GM21723 (cell line): ENCODE measurements at regions not wholly inside any gene's neighbourhood (a gene's known extent, or its start where the extent isn't known, plus 50 kb on each side); places are given as distances from the start of the nearest gene placed in this dataset.

Experiments used
- ATAC-seq: cut with Tn5 transposase; IDR thresholded peaks from one replicate; pipeline ENCODE4 v1.9.1; 2021; ENCODE audit warnings: mild to moderate bottlenecking, moderate library complexity; ENCODE audit not compliant: unreplicated experiment

DNA sequence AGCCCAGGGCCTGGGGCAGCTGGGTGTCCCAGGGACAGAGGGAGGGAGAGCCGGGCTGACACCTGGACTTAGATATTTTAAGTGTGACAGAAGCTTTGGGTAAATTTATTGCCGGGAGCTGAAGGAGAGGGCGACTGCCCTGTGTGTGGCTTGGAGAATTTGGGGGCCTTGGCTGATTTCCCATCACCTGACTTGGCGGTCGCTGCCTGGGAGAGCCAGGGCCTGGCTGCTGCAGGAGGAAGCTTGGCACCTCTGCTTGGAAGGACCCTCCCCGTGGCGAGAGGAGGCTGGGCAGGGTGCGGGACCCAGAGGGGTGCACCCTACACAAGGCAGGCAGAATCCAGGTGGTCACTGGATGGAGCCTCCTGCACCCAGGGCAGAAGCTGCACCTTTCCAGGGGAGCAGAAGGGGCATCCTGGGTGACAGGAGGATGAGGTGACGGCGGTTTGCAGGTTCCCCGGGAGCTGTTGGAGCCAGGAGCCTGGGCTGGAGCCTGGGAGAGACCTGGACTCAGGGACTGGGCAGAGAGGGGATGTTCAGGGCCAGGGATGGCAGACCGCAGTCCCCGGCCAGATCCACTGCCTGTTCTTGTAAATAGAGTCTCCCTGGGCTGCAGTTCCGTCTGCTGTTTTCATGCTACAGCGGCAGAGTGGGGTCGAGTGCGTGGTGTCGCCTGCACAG, 72.0 kb downstream of the RGS12 start:
- no peak for ATAC-seq

DNA sequence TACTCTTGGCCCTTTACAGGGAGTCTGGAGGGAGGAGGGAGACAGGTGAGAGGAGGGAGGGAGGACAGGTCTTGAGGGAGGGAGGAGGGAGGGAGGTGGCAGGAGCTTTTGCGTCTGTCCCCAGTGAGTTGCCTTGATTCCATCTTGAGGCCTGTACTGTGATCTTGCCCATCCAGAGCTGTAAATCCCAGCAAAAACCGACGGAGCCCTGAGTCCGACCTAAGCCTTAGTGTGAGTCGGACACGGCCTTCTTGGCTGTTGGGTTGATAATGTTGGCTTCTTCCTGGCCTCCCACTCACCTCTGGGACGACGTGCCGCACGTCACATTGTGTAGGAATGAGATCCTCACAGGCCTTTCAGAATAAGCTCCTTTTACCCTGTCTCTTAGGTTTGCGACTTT, 72.5 kb downstream of the RGS12 start:
- ATAC-seq, result no peak

DNA sequence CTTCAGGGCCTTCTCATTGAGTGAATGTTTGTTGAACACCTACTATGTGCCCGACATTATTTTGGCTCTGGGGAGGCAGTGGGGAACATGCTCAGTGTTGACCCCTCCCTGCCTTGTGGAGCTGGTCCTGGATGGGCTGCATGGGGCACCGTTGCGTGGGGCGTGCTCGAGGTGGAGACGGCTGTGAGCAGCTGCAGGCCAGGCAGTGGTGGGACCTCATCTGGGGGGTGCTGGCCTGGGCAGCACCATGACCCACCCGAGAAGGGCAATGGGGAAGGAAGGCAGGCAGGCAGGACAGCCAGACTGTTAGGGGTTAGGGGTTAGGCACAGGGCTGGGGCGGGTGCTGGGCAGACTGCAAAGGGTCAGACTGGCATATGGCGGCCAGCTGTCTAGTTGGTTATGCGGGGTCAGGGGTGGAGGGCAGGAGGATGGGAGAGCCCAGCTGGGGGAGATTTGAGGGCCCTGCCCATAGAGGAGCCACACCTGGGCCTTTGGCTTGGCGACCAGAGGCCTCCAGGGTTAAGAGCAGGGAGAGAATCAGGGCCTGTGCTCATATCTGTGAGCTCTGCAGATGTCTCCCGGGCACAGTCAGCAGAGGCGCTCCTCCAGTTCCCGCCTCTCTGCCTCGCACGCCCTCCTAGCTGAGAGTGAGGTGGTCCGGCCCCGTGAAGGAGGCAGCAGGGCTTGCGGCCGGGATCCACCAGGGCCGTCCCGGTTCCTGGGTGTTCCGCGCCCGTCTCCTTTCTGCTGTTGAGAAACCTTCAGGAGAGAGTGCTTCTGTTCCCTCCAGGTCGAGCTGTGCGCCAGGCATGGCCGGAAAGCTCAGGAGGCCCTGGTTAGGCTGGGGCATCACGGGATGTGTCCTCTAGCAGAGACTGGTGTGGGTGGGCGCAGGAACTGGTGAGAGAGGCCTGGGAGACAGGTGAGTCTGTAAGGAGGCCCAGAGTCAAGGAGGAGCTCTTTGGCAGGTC, 73.3 kb downstream of the RGS12 start:
- ATAC-seq, result no peak

DNA sequence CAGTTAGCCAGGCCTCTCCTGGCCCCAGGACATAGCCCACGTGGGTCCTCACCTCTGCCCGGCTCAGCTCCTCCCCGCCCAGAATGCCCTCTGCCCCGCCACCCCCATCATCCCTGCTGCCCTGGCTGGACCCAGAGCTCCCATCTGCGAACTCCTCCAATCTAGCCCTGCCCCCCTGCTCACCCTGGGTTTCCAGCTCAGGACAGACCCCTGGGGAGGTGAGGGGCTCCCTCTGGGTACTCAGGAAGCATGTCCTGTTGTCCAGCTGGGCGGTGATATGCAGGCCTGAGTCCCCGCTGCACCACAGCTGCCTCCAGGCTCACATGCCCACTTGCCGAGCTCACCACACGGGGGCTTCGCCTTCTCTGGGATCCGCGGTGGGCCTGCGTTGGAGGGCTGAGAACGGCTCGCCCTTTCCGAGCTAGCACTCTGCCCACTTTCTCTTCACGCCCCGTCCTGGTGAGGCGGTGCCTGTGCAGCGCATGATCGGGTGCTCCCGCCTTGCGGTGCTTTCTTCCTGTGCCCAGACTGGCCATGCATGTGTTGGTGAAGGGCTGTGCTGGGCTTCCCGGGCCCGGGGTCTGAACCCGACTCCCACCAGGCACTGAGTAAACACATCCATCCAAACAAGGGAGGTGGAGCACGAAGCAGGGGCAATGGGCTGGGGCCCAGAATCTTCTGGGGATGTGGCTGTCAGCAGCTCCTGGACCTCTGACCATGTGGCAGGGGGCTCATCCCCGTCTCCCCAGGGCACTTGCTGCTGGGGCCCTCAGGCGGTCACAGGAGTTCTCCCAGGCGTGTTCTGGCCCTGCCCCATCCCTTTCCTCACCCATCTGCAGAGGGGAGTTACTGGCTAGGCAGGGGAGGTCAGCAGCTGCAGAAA, 74.3 kb downstream of the RGS12 start:
- ATAC-seq, result no peak

DNA sequence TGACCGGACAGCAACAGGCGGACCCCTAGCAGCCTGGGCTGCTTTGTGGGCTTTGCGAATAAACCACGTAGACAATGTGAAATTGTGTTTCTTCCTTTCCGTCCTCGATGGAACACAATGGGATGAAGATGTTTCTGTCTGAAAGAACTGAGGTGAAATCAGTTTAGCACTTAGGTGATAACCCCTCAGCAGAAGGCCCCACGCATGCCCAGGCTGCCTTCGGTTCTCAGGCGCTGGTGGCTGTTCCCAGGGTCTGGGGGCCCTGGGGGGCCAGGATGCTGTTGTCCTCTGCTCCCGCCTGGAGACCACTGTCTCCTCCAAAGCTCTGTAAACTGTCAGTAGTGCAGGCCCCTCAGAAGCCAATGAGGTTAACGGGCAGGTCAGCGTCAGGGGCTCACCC, 73.9 kb upstream of the HGFAC start:
- no peak for ATAC-seq

DNA sequence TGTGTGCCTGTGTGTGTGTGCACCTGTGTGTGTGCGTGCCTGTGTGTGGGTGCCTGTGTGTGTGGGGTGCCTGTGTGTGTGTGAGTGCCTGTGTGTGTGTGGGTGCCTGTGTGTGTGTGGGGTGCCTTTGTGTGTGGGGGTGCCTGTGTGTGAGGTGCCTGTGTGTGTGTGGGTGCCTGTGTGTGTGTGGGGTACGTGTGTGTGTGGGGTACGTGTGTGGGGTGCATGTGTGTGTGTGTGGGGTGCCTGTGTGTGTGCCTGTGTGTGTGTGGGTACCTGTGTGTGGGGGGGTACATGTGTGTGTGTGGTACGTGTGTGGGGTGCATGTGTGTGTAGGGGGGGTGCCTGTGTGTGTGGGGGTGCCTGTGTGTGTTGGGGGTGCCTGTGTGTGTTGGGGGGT, 73.4 kb upstream of the HGFAC start:
- no peak for ATAC-seq

DNA sequence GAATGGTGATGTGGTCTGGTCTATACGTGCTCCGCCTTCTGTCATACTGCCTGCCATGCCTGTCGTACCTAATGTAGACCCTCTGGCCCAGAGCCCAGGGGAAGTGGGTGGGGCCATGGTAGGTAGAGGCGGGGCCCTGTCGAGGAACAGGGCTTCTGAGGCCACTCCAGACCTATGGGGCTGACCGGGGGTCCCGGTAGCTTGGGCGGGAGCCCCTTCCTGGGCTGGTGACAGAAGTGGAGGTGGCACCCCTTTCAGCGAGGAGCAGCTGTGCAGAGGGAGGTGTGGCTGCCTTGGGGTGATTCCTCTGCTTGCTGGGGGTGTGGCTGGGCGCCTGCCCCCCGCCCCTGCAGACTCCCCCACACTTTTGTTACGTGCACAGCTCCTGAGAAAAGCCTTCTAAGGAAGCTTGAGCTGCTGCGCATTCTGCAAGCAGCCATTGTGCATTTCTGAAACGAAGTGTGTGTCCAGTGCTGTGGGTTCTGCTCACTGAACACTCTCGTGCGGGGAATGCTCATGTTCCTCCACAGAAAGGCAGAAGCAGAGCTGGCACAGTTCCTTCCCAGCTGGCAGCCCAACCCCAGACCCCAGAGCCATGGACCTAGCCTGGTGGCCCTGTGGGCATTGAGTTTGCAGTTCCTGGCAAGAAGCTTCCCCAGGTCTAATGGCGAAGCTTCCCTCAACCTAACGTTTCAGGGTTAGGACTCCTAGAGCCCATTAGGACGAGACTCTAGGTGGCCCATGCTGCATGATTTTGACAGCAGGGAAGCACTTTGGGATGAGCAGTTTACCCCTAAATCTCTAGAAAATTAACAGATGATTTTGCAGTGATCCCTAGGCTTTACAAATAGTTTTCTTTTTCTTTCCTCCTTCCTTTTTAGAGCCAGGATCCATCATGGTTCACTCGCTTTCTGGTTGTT, 72.7 kb upstream of the HGFAC start:
- no peak for ATAC-seq

DNA sequence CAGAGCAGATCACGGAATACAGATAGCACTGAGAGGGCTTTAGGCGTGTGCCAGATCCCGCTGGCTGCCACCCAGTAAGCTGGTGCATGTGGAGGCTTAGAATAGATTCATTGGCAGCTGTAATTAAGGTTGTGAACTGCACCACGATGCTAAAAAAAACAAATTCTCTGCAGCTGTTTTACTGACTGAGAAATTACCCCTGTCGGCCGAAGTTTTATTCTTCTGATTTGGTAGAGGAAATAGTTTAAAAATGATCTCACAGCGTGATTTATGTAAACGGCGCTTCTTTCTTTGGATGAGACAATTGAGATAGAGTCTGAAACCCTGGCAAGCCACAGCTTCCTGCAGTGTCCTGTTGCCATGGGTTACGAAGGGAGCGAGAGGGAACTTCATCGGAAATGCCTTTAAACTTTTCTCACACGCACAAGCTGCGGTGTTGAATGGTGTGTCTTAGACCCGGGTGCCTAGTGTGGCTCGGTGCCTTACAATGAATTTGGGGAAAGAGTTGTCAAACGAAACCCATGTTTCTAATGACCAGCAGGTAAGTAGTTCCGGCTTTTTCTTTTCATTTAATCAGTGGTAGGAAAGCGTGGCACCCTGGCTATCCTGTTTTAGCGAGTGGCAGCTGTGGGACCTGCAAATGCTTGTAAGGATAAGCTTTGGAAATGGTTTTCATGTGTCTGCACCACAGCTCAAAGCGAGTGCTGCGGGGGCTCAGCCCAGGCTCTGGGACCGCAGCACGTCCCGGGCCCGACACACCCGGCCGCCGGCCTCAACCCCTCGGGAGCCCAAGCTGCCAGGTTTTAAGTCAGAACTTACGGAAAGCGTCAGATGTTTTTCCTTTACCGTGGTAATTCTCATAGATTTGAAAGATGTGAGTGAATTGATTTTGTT, 71.7 kb upstream of the HGFAC start:
- ATAC-seq, result no peak

DNA sequence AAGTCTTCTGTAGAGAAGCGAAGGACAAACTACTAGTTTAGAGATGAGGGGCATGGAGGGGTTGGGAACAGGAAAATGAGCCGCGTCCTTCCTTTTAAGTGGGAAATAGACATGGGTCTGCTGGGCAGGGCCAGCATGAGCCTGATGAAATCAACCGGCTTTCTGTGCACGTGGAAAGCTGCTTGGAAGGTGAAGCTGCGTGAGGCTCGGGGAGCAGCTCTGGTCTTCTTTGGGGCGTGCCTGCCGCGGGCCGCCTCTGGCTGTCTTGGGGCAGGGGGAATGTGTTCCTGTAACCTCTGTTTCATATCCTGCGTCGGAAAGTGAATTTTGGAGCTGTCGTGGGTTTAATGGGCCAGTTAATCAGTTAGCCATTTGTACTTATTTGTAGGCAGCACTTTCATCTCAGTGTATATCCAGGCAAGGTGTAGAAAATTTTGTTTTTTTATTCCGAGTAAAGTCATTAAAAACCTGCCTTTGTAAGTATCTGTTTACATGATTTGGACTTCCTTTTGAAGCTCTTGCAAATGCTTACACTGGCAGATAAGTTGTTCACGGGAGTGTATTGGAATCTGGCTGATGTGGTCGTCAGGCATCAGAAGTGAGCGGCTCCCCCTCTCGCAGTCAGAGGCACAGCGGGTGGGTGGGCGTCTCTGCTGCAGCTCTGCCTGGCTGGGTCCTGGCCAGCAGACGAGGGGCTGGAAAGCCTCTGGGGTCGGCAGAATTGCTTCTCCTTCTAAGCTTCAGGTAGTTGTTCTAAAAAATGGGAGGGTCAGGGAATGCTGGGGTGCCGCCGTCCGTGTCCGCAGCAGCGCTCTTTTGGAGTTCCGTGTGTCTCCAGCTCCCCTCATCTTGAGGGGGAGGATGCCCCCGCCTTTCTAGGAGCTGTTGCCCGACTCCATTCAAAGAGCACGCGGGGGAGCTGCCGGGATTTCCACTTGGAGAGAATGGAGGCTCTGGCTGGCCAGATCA, 70.5 kb upstream of the HGFAC start:
- no peak for ATAC-seq

DNA sequence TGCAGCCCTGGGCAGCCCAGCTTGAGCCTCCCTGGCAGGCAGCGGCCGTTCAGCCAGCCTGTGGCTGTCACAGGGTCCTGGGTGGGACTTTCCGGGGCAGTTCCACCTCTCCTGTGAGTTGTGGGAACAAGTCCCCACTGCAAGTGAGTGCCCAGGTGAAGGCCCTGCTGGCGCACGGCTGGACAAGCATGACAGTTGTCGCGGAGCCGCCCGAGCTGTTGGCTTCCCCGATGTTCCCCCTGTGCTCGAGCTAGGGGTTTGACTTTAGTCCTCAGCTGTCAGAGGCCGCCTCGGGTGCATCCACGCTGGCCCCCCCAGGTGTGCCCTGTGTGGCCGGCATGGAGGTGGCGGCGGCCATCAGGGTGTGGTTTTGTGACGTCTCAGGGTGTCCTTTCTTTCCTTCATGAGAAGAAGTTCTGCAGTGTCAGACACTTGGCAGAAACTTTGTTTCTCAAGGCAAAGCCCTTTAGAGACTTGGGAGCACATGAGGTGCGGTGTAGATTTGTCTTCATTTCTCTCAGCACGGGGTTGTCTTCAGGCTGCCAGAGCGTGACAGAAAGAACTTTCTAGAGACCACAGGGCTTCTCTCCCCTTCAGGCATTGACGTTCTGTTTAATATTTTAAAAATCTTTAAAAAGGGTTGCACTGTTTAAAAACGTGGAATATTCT, 69.4 kb upstream of the HGFAC start:
- ATAC-seq, result peak; percentile 39

DNA sequence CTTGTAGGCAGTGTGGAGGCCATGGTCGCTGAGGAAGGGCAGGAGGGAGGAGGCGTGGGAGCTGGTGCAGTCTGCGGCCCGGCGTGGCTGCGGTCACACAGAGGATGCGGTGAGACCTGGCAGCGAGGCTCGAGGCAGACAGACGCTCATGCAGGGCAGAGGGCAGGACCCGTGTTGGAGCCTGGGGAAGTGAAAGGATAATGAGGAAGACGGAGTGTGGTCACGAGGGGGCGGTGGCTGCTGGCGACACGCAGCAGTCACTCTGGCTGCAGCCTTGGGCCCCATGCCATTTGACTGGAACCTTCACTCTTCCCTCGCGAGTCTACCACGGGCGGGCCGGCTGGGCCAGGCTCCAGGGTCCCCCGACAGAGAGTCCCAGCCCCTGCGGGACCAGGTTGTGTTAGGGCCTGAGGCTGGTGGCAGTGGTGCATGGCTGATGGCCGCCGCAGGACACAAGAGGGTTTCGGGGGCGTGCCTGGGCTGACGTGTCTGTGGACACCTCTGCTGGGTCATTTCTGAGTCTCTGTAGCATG, 68.8 kb upstream of the HGFAC start:
- peak; percentile 70 for ATAC-seq

DNA sequence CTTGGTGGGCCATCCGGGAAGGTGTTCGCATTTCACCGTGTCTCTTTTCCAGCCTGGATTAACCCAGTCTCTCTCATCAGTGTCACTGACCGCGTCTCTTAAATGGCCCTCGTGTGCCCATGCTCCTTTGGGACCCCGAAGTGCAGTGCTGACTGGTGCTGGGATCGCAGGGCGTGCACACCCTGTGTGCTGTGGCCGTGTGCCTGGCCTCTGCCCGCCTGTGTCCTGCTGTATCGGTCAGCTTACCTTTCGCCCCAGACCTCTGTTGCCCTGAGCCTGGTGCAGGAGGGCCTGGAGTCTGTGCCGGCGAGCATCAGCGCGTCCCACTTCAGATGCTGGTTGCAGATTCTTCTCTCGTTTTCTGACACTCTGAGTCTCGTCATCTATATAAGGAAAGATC, 68.3 kb upstream of the HGFAC start:
- no peak for ATAC-seq

DNA sequence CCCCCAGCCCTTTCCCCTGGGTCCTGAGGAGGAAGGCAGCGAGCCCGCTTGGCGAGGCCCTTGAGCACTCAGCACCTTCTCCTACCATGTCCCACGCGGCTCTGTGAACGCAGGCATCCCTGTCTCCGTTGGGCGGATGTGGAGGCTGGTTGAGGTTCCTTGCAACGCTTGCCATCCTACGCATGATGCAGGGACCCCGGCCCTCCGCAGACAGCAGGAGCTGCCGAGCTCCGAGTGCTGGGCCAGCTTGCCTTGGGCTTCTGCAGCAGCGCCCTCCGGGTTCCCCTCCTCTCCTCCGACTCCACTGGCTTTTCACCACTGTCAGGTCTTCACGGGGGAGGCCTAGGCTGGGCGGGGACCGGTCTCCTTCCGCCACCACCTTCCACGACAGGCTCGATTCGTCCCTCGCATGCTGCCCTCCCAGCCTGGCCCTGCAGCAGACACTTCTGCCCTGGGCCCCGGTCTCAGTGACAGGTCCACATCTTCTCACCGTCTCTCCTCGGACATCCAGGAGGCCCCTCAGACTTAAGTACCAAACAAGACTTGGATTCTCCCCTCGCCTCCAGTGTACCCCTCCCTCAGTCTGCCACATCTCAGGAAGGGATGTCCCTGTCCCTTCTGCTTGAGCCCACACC, 67.6 kb upstream of the HGFAC start:
- ATAC-seq, result no peak

DNA sequence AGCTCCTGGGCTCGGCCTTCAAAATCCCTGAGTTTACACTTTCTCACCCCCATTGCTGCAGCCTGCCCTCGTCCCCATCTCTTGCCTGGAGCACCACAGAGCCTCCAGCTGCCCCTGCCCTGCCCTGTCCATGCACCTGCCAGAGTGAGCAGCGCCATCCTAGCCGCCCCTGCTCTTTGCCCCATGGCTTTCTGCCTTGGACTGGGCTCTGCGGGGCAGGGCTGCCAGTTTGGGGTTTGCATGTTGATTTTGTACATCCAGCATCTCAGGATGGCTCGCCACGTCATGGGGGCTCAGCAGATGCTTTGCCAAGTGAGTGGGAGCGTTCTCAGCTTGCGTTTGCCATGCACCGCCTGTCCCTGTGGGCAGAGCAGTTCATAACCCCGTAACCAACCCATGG, 67.1 kb upstream of the HGFAC start:
- no peak for ATAC-seq

DNA sequence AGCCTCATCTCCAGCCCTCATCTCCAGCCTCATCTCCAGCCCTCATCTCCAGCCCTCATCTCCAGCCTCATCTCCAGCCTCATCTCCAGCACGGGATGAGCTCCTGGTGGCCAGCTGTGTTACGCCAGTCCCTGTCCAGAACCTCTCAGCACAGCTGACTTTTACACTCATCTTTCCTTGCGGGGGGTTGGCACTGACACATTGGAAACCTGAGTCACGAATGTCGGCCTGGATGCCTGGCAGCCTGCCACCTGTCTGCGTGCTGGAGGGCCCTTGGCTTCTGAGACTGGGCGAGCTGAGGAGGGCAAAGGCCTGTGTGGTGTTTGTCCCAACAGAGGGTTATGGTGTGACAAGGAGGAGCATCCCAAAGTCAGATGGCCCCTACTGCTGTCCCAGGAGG, 66.1 kb upstream of the HGFAC start:
- no peak for ATAC-seq

DNA sequence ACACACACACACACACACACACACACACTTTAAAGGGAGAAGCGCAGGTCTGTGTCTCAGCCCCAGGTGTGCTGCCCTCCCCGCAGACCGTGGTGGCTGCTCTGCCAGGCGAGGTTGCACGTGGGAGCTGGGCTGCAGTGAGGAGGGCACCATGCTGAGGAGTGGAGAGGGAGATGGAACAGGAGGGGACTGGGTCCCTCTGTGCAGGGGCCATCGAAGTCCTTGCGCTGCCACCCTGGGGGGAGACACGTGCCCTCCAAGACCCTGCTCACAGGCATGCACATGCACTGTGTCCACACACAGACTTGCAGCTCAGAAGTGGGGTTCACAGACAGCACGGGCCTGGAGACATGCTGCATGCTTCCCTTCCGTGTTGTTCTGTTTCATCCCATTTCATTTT, 65.5 kb upstream of the HGFAC start:
- ATAC-seq, result no peak

DNA sequence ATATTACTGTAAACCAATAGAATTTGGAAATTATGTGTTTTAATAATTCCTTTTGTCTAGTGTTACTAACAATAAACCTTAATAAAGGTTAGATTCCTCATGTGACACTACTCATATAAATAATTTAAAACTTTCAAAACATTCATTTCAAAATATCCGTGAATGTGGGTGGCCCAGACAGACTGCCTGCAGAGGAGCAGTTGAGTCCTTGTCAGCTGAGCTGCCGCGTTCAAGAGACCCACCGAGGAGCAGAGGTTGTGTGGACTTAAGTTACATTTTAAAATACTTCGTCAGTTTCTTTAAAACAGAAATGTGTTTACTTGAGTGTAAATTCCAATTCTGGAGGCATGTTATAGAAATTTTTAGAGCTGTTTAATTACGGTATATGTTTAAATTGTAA, 64.2 kb upstream of the HGFAC start:
- ATAC-seq, result no peak
